Colonic mucosa (tissue), 4 donors: ENCODE measurements at regions not wholly inside any gene's neighbourhood (a gene's known extent, or its start where the extent isn't known, plus 50 kb on each side); places are given as distances from the start of the nearest gene placed in this dataset.

Experiments
- DNase-seq: peaks from one replicate; pipeline ENCODE4 v3.0.0-alpha.2; 2020
- H3K27ac ChIP-seq: fragments of 200-600 bp; one replicate; pipeline ENCODE4 v1.8.0; 2021
- H3K27me3 ChIP-seq: fragments of 200-600 bp; one replicate; pipeline ENCODE4 v1.8.0; 2021
- H3K36me3 ChIP-seq: fragments of 200-600 bp; one replicate; pipeline ENCODE4 v1.8.0; 2021
- H3K4me1 ChIP-seq: fragments of 200-600 bp; one replicate; pipeline ENCODE4 v1.8.0; 2021; ENCODE audit warnings: mild to moderate bottlenecking
- H3K4me3 ChIP-seq: fragments of 200-600 bp; one replicate; pipeline ENCODE4 v1.8.0; 2021
- H3K9ac ChIP-seq, 2 donors: one replicate each; pipeline ENCODE4 v1.7.0; 2013; ENCODE audit warnings: control low read depth in 2 of 2, low read depth in 2 of 2, low read length in 2 of 2
- H3K9me3 ChIP-seq: fragments of 200-600 bp; one replicate; pipeline ENCODE4 v1.8.0; 2021
- intact Hi-C: fragments of 100-400 bp; cut with DNase I; formaldehyde crosslinking; loops from one replicate; pipeline ENCODE4 v1.14.1; 2022
- TF ChIP-seq, protein P1 (sequence below): fragments of 200-600 bp; IDR thresholded peaks from one replicate; pipeline ENCODE4 v1.8.0; 2022; ENCODE audit warnings: antibody characterized with exemption, mild to moderate bottlenecking
- donor health status: healthy.
- donor health status: DM: no; HTN: no; CAD: no.
- donor health status: DM: no; HTN: no; CAD: no.

DNA sequence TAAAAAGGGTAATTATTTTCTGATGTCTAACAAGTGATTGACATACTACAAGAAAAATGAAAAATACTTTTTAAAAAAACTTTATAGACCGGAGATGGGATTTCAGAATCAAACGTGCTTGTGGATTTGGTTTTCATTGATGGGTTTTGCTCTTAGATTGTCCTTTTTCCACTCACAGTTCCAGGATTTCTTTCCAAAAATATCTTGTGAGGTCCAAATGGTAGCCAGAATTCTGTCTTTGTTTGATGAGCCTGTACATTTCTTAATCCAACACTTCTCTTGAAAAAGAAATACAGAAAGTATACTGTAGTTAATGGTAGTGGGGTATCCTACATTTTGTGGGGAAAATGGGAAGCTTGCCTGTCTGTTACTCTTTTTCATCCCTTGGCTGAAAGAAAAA, 329.3 kb downstream of the KCNJ2 start:
- no peaks in the 10 kb centered on the region for H3K9me3 ChIP-seq
- H3K27me3 ChIP-seq: no peaks in the 10 kb centered on the region
- no peak overlapping the region for H3K27ac ChIP-seq
- DNase-seq: no peak
- TF ChIP-seq, protein P1, sequence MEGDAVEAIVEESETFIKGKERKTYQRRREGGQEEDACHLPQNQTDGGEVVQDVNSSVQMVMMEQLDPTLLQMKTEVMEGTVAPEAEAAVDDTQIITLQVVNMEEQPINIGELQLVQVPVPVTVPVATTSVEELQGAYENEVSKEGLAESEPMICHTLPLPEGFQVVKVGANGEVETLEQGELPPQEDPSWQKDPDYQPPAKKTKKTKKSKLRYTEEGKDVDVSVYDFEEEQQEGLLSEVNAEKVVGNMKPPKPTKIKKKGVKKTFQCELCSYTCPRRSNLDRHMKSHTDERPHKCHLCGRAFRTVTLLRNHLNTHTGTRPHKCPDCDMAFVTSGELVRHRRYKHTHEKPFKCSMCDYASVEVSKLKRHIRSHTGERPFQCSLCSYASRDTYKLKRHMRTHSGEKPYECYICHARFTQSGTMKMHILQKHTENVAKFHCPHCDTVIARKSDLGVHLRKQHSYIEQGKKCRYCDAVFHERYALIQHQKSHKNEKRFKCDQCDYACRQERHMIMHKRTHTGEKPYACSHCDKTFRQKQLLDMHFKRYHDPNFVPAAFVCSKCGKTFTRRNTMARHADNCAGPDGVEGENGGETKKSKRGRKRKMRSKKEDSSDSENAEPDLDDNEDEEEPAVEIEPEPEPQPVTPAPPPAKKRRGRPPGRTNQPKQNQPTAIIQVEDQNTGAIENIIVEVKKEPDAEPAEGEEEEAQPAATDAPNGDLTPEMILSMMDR: no peak
- H3K9ac ChIP-seq: no peak overlapping the region
- H3K4me3 ChIP-seq: no peak overlapping the region
- no peaks in the 10 kb centered on the region for H3K36me3 ChIP-seq
- intact Hi-C loops: no loop called here
- no peaks in the 10 kb centered on the region for H3K4me1 ChIP-seq

DNA sequence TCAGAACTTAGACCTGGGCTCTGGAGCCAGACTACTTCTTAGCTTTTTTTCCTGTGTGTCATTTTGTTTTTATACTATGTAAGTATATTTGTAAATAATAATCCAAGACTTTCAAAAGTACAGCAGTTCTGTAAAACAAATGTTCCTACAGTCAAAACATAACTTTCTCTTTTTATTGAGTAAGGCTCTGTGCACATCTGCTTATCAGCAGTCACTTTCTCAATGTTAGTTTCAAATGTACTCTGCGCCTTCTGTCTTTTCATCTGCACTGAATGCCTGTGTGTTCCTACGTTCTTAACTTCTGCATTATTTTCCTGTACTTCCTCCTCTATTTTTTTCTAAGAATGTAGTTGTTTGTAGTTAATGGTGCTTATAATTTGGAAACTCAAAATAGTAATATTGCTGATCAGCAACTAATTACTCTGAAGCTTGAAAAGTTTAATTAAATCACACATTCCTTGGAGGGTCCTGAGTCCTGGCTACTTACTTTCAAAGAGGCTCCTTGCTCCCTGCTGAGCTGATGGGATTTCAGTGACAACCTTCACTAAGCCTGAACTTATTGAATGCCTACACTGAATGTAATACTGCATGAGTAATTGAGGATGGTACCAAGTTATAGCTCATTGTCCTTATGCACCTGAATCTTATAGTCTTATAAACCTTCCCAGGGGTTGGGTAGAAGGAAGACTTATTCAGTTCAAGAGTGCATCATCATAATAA, 329.9 kb downstream of the KCNJ2 start:
- no peak for DNase-seq
- H3K4me3 ChIP-seq: no peak overlapping the region
- H3K27me3 ChIP-seq: no peaks in the 10 kb centered on the region
- H3K36me3 ChIP-seq: no peaks in the 10 kb centered on the region
- H3K4me1 ChIP-seq: no peaks in the 10 kb centered on the region
- intact Hi-C loops: no loop called here
- no peak overlapping the region for H3K9ac ChIP-seq
- TF ChIP-seq, protein P1: no peak
- no peak overlapping the region for H3K27ac ChIP-seq
- no peaks in the 10 kb centered on the region for H3K9me3 ChIP-seq

DNA sequence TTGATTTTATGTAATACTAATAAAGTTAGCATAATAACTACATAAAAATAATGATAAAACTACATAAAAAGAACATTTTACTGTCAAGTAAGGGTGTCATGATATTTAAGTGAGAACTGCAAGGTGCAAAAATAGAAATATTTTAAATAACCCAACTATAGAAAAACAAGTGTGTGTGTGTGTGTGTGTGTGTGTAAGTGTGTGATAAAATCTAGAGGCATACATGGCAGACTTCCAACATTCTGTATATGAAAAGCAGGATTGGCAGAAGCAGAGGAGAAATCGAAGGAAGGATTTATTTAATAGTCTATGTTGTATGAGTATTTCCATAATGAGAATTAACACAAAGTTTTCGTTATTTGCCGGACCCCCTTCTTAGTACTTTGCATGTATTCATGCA, 334.1 kb downstream of the KCNJ2 start:
- no peak overlapping the region for H3K27ac ChIP-seq
- TF ChIP-seq, protein P1: no peak
- H3K9me3 ChIP-seq: no peaks in the 10 kb centered on the region
- no peaks in the 10 kb centered on the region for H3K27me3 ChIP-seq
- no peak overlapping the region for H3K4me3 ChIP-seq
- intact Hi-C loops: no loop called here
- H3K36me3 ChIP-seq: no peaks in the 10 kb centered on the region
- H3K9ac ChIP-seq: no peak overlapping the region
- no peak for DNase-seq
- H3K4me1 ChIP-seq: no peaks in the 10 kb centered on the region

DNA sequence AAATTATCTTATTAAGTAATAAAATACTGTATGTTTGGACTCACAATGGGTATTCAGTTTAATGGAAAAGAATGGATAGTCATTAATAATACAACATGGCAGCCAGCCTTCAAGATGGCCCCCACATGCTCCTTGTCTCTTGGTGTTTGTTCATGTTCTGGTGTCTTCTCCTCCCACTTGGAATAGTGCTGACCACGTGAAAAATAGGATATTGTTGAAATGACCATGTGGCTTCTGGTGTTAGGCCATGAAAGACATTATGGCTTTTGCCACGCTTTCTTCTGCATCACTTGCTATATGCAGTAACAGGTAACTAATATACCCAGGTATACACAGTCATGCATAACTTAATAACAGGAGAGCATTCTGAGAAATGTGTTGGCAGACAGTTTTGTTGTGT, 341.0 kb downstream of the KCNJ2 start:
- H3K9ac ChIP-seq: no peak overlapping the region
- H3K36me3 ChIP-seq: no peaks in the 10 kb centered on the region
- no peaks in the 10 kb centered on the region for H3K4me1 ChIP-seq
- H3K9me3 ChIP-seq: no peaks in the 10 kb centered on the region
- TF ChIP-seq, protein P1: no peak
- H3K27me3 ChIP-seq: no peaks in the 10 kb centered on the region
- no peak overlapping the region for H3K4me3 ChIP-seq
- no peak for DNase-seq
- intact Hi-C loops: no loop called here
- H3K27ac ChIP-seq: no peak overlapping the region

DNA sequence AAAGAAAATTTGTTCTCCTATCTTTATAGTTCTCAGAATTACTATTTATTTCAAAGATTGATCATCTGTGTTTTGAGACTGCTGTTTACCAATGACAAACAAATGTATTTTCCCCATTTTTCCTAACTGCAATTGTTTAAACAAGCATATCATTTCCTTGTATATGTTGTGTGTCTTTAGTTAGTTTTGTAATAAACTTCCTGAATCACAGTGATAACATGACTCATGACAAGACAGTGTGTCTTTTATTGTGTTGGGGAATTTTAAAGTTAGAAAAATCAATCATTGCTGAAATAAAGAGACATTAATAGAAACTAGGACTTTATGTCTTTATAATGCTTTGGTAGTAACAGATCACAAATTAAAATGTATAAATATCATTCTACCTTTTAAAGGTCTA, 348.5 kb downstream of the KCNJ2 start:
- Histone ChIP-seq H3K9ac (no peak overlapping the region), H3K4me3 (no peak overlapping the region), H3K4me1 (no peaks in the 10 kb centered on the region), H3K9me3 (no peaks in the 10 kb centered on the region), H3K36me3 (no peaks in the 10 kb centered on the region), H3K27ac (no peak overlapping the region), H3K27me3 (no peaks in the 10 kb centered on the region)
- intact Hi-C loops: no loop called here
- DNase-seq: no peak
- TF ChIP-seq, protein P1: no peak
